ENCODE measurements at regions not wholly inside any gene's neighbourhood (a gene's known extent, or its start where the extent isn't known, plus 50 kb on each side); places are given as distances from the start of the nearest gene placed in this dataset.

- no peak for DNase-seq
- H3K4me2 ChIP-seq (replicated peaks; ENCODE audit: extremely low read depth, low read length, poor library complexity, severe bottlenecking) = no peak overlapping the region
- peaks cover 0 to 14% (median 2%) of the 10 kb centered on the region in 3 donors for H3K27me3 Mint-ChIP-seq (ENCODE audit: low read depth in 3 of 3)
- no peaks in the 10 kb centered on the region for H3K79me2 ChIP-seq (ENCODE audit: insufficient read depth, low read length)
- no peaks in the 10 kb centered on the region for H3K4me1 Mint-ChIP-seq
- no peak overlapping the region for H3K27ac ChIP-seq (ENCODE audit: low read depth in 1 of 2, low read length in 2 of 2)
- H3K36me3 Mint-ChIP-seq = no peaks in the 10 kb centered on the region
- no peaks in the 10 kb centered on the region for H4K20me1 ChIP-seq (ENCODE audit: insufficient read depth, low read length)
- intact Hi-C loops (cut with micrococcal nuclease) = no loop called here
- H3K4me3 ChIP-seq (replicated peaks in 1 of 3; ENCODE audit: low read depth in 2 of 3, low read length in 3 of 3) = no peak overlapping the region
- H3K9me3 ChIP-seq (replicated peaks in 1 of 2; ENCODE audit: control insufficient read depth in 1 of 2, insufficient read depth in 1 of 2, low read length in 2 of 2) = no peaks in the 10 kb centered on the region
- TF ChIP-seq, protein P1, sequence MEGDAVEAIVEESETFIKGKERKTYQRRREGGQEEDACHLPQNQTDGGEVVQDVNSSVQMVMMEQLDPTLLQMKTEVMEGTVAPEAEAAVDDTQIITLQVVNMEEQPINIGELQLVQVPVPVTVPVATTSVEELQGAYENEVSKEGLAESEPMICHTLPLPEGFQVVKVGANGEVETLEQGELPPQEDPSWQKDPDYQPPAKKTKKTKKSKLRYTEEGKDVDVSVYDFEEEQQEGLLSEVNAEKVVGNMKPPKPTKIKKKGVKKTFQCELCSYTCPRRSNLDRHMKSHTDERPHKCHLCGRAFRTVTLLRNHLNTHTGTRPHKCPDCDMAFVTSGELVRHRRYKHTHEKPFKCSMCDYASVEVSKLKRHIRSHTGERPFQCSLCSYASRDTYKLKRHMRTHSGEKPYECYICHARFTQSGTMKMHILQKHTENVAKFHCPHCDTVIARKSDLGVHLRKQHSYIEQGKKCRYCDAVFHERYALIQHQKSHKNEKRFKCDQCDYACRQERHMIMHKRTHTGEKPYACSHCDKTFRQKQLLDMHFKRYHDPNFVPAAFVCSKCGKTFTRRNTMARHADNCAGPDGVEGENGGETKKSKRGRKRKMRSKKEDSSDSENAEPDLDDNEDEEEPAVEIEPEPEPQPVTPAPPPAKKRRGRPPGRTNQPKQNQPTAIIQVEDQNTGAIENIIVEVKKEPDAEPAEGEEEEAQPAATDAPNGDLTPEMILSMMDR (IDR thresholded peaks at IDR 0.05) = no peak
- H3K9me3 Mint-ChIP-seq = no peaks in the 10 kb centered on the region
- no CpG with 5 or more reads among the region's 1 CpG for WGBS (ENCODE audit: insufficient coverage)
- H3K9ac ChIP-seq (ENCODE audit: insufficient read depth, low read length, poor library complexity, severe bottlenecking) = no peak overlapping the region
- no peaks in the 10 kb centered on the region for H3K36me3 ChIP-seq (replicated peaks in 1 of 2; ENCODE audit: control insufficient read depth in 1 of 2, insufficient read depth in 2 of 2, low read length in 2 of 2)
- H3K4me1 ChIP-seq (ENCODE audit: control insufficient read depth in 1 of 2, insufficient read depth in 2 of 2, low read length in 2 of 2) = no peaks in the 10 kb centered on the region
- H2AFZ ChIP-seq (ENCODE audit: insufficient read depth, low read depth, low read length, poor library complexity, severe bottlenecking) = no peak overlapping the region
- no peak overlapping the region for H3K27ac Mint-ChIP-seq
- no peak overlapping the region for H3K4me3 Mint-ChIP-seq
- no peaks in the 10 kb centered on the region for H3K27me3 ChIP-seq (ENCODE audit: control insufficient read depth in 2 of 2, insufficient read depth in 2 of 2, low read length in 2 of 2)
Observed at GRCh38 chr17:34825102-34825501, 136.2 kb downstream of the CCT6B start.

- Histone ChIP-seq H3K79me2 (ENCODE audit: insufficient read depth, low read length) (no peaks in the 10 kb centered on the region), H3K4me3 (replicated peaks in 1 of 3; ENCODE audit: low read depth in 2 of 3, low read length in 3 of 3) (no peak overlapping the region), H3K9ac (ENCODE audit: insufficient read depth, low read length, poor library complexity, severe bottlenecking) (no peak overlapping the region), H3K4me2 (replicated peaks; ENCODE audit: extremely low read depth, low read length, poor library complexity, severe bottlenecking) (no peak overlapping the region), H4K20me1 (ENCODE audit: insufficient read depth, low read length) (no peaks in the 10 kb centered on the region), H2AFZ (ENCODE audit: insufficient read depth, low read depth, low read length, poor library complexity, severe bottlenecking) (no peak overlapping the region), H3K9me3 (replicated peaks in 1 of 2; ENCODE audit: control insufficient read depth in 1 of 2, insufficient read depth in 1 of 2, low read length in 2 of 2) (no peaks in the 10 kb centered on the region), H3K27ac (ENCODE audit: low read depth in 1 of 2, low read length in 2 of 2) (no peak overlapping the region), H3K27me3 (ENCODE audit: control insufficient read depth in 2 of 2, insufficient read depth in 2 of 2, low read length in 2 of 2) (no peaks in the 10 kb centered on the region), H3K4me1 (ENCODE audit: control insufficient read depth in 1 of 2, insufficient read depth in 2 of 2, low read length in 2 of 2) (no peaks in the 10 kb centered on the region), H3K36me3 (replicated peaks in 1 of 2; ENCODE audit: control insufficient read depth in 1 of 2, insufficient read depth in 2 of 2, low read length in 2 of 2) (no peaks in the 10 kb centered on the region)
- Mint-ChIP-seq H3K9me3 (no peaks in the 10 kb centered on the region), H3K4me3 (no peak overlapping the region), H3K27ac (no peak overlapping the region), H3K4me1 (no peaks in the 10 kb centered on the region), H3K27me3 (ENCODE audit: low read depth in 3 of 3) (peaks cover 2 to 12% (median 8%) of the 10 kb centered on the region in 3 donors), H3K36me3 (no peaks in the 10 kb centered on the region)
- 89% methylated on average over 4 of the region's 6 CpGs for WGBS (ENCODE audit: insufficient coverage)
- DNase-seq = no peak
- TF ChIP-seq, protein P1 (IDR thresholded peaks at IDR 0.05) = no peak
- intact Hi-C loops (cut with micrococcal nuclease) = no loop called here
Observed at GRCh38 chr17:34823023-34823422, 138.2 kb downstream of the CCT6B start.
